HG03575 (cell line): ENCODE measurements at regions not wholly inside any gene's neighbourhood (a gene's known extent, or its start where the extent isn't known, plus 50 kb on each side); places are given as distances from the start of the nearest gene placed in this dataset.

Source experiments
- ATAC-seq: cut with Tn5 transposase; IDR thresholded peaks from one replicate; pipeline ENCODE4 v1.9.1; 2021; ENCODE audit not compliant: unreplicated experiment, insufficient number of reproducible peaks, low FRiP score; ENCODE audit errors: extremely low read depth

- ATAC-seq: no peak
These were observed 1515.2 kb downstream of the PLA2G4A start for GRCh38 chr1:188343914-188344313.

- no peak for ATAC-seq
These were observed 1521.4 kb downstream of the PLA2G4A start for GRCh38 chr1:188350104-188350503.

- ATAC-seq: no peak
These were observed 1526.3 kb downstream of the PLA2G4A start for GRCh38 chr1:188355082-188355481.

- no peak for ATAC-seq
These were observed 1527.1 kb downstream of the PLA2G4A start for GRCh38 chr1:188355847-188356246.

DNA sequence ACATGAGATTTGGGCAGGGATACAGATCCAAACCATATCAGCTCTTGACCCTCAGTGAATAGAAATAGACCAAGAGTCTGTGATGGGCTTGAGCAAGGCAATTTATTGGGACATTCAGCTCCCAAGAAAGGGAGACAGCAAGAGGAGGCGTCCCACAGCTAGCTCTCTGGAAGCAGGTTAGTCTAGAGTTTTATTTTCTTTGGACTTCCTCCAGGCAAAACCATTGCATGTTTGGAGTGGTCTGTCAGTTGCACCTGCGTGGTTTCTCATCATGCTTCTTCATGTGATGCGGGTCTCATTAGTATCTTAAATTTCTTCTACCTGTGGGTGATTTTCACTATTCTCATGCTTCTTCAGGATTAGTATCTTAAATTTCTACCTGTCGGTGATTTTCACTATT lies 1530.6 kb downstream of the PLA2G4A start:
- no peak for ATAC-seq

- no peak for ATAC-seq
These were observed 1535.2 kb downstream of the PLA2G4A start for GRCh38 chr1:188363943-188364342.

DNA sequence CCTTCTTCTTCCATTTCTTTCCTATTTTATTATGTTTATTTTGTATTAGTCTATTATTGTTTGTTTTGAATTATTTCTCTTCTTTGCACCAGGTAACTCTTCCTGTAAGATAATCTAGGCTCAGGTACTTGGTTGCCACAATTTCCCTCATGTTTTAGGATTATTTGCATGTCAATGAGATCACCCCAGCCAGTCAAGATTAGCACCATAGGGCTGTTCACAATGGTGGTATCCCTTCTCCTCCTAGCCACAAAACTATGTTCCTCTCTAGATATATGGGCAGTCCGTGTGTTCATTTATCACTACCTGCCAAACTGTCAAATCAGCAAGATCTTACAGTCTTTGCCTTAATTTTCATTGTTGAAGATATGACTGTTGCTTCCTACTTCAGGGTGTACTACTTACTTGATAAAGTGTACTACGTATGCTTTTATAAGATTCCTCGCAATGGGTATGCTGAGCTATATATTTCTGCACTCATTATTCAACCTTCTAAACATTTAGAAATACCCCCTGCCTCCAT lies 1536.2 kb downstream of the PLA2G4A start:
- no peak for ATAC-seq

- ATAC-seq: no peak
These were observed 1537.1 kb downstream of the PLA2G4A start for GRCh38 chr1:188365874-188366273.

DNA sequence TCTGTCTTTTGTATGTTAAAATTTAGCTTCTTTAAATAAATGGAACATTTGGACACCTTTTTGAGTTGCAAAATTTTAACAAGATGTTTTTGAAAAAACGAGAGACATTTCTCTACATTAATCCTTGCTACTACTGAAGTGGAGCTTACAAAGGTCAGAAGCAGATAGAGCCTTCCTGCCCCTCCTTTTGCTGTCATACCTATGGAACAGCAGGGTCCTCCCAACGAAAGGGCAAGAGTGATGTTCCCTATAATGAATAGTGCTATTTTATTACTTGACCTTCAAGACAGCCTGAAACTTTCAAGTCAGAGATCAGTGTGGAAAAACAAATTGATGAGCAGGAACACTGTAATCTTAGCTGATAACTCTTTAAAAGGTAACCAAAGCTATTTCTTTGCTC lies 1538.9 kb downstream of the PLA2G4A start:
- no peak for ATAC-seq

DNA sequence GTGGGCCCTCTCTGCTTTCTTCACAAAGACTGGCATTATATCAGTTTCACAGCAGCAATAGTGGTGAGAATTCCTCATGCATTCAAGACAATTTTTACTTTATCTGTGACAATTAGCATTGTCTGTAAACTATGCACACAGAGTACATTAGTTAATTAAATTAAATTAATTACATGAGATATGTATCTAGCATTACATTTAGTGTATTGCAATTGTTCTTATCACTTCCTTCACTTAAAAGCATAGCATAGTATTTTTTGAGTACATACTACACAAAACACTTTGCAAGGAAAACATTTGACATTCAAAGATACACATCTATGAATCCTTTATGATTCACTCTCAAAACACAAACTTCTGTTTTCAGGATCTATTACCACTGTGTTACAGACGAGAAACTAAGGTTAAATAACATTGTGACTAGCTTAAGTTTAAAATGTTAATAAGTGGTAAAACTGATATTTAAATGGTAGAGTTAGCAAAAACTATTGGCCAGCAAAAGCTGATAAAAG lies 1542.6 kb downstream of the PLA2G4A start:
- ATAC-seq: no peak

DNA sequence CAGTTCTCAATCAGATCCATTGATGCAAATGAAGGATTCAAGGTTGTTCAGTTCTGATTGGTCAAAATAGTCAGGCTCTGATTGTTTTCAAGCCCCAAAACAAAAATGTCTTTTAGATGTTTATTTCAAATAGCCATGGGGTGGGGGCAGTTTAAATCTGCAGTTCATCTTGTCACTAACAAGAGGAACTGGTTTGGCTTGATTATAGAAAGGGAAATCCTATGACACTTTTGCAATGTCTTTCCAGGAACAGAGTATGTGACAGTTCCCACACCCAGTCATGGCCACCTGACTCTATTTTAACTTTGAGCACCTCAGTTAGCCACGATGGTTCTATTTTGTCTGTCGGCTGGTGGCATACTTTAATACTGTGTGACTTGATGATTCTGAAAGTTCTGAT lies 1544.1 kb downstream of the PLA2G4A start:
- ATAC-seq: no peak

- ATAC-seq: no peak
These were observed 1554.1 kb downstream of the PLA2G4A start for GRCh38 chr1:188382851-188383250.

GRCh38 chr1:188386161-188386560 lies 1557.4 kb downstream of the PLA2G4A start:
- no peak for ATAC-seq

DNA sequence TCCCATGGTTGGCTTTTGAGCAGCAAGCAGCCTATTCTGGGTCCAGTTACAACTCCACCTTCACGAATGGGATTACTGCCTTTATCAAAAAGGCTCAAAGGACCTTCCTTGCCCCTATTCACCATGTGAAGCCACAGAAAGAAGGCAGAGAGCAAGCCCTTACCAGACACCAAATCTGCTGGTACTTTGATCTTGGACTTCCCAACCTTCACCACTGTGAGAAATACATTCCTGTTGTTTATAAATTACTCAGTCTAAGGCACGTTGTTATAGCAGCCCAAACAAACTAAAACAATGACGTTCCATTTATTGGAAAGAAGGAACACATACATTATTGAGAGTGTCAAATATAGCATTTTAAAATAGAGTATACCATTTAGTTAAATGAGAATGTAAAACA lies 1557.9 kb downstream of the PLA2G4A start:
- ATAC-seq: no peak

GRCh38 chr1:188394677-188395076 lies 1565.9 kb downstream of the PLA2G4A start:
- ATAC-seq: no peak

DNA sequence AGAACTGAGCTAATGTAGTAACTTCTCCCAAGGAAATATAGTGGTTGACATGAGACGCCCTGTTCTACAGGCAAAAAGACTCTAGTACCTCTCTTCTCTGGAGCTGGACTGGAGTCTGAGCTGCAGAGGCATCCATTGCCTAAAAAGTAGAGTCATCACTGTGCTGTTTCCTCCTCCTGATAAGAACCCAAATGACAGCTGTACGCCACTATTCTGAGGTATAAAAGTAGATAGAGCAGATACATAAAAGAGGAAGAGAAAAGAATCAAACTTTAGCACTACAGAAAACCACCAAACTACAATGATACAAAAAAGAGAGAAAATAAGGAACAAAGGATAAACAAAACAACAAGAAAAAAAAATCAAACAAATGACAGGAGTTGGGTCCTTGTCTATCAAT lies 1568.8 kb downstream of the PLA2G4A start:
- ATAC-seq: no peak

DNA sequence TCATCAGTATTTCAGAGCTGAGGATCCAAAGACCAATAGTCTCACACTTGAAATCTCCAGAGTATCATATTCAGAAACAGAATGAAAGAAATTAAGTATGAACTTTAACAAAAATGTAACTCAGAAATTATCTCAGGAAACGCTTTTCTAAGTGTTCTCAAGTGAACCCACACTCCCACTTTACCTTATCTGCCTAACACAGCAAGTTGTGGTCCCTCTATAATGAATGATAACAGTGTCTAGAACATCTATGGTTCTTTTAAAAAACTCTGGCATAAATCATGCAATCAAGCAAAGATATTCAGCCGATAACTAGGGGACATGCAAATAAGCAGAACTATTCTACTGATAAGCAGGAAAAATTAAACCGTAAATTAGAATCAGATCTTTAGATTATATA lies 1574.2 kb downstream of the PLA2G4A start:
- ATAC-seq: no peak

GRCh38 chr1:188406636-188407035 lies 1577.9 kb downstream of the PLA2G4A start:
- no peak for ATAC-seq

GRCh38 chr1:188420177-188420576 lies 1591.4 kb downstream of the PLA2G4A start:
- ATAC-seq: no peak

DNA sequence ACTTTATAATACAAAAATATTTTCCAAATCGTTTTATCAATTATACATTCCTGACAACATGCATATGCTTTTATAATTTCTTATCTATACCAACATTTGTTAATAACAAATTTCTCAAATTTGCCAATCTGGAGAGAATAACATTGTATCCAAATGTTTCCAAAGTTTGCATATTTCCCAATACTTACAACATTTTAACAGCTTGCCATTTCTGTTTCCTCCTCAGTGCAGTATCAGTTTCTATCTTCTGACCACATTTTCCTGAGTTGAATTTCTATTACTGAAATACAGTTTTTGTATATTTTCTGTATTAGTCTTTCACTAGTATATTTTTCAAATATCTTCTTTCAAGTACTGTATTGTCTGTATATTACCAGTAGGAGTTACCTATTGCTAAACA lies 1594.3 kb downstream of the PLA2G4A start:
- no peak for ATAC-seq

- ATAC-seq: no peak
These were observed 1595.4 kb downstream of the PLA2G4A start for GRCh38 chr1:188424176-188424575.
